ENCODE measurements at regions not wholly inside any gene's neighbourhood (a gene's known extent, or its start where the extent isn't known, plus 50 kb on each side); places are given as distances from the start of the nearest gene placed in this dataset.

DNA sequence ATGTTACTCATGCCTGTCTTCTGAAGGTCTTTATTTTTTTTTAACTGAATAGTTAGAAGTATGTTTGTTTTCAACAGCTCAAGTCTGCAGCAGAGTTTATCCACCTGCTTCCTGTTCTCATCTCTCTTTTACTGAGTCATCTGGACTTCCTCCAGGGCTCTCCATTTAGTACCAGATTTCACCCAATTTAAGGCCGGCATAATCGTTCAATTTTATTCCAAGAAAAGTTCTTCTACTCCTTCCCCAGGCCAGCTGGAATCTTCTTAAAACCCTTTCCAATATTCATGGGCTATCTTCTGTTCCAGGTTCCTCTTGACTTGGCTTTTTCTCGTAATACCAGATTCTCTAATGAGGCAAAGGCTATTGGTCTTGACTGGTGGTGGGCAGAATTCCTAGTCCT is 79.0 kb upstream of the LAMA2 start:
- TF ChIP-seq, protein P1, sequence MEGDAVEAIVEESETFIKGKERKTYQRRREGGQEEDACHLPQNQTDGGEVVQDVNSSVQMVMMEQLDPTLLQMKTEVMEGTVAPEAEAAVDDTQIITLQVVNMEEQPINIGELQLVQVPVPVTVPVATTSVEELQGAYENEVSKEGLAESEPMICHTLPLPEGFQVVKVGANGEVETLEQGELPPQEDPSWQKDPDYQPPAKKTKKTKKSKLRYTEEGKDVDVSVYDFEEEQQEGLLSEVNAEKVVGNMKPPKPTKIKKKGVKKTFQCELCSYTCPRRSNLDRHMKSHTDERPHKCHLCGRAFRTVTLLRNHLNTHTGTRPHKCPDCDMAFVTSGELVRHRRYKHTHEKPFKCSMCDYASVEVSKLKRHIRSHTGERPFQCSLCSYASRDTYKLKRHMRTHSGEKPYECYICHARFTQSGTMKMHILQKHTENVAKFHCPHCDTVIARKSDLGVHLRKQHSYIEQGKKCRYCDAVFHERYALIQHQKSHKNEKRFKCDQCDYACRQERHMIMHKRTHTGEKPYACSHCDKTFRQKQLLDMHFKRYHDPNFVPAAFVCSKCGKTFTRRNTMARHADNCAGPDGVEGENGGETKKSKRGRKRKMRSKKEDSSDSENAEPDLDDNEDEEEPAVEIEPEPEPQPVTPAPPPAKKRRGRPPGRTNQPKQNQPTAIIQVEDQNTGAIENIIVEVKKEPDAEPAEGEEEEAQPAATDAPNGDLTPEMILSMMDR (IDR thresholded peaks at IDR 0.05; ENCODE audit: insufficient read depth, low read depth, low read length): no peak
- no peak for TF ChIP-seq EZH2 (IDR thresholded peaks at IDR 0.05; ENCODE audit: insufficient read depth, low read length)
